GM23338 (cell line): ENCODE measurements at regions not wholly inside any gene's neighbourhood (a gene's known extent, or its start where the extent isn't known, plus 50 kb on each side); places are given as distances from the start of the nearest gene placed in this dataset.

Source experiments
- ATAC-seq: fragments of 200-7000 bp; cut with Tn5 transposase; 3 replicates; pipeline ENCODE4 v1.9.1; 2020
- DNase-seq: peaks from one replicate; pipeline ENCODE4 v3.0.0-alpha.2; 2015; ENCODE audit warnings: low spot score
- H2AFZ ChIP-seq: fragments of 200-600 bp; sonication (generic); 2 replicates; pipeline ENCODE4 v1.8.0; 2016; ENCODE audit warnings: antibody characterized with exemption, mild to moderate bottlenecking, moderate library complexity
- H3F3A ChIP-seq: fragments of 200-600 bp; sonication (generic); replicated peaks from 2 replicates; pipeline ENCODE4 v1.8.0; 2017; ENCODE audit warnings: antibody characterized with exemption, mixed run types, low read depth
- H3K27ac ChIP-seq: fragments of 200-600 bp; sonication (generic); 2 replicates; pipeline ENCODE4 v1.6.1; 2016; ENCODE audit warnings: low read depth
- H3K27me3 ChIP-seq: fragments of 200-600 bp; sonication (generic); 2 replicates; pipeline ENCODE4 v1.8.0; 2016; ENCODE audit warnings: mild to moderate bottlenecking, mixed run types, moderate library complexity; ENCODE audit not compliant: insufficient read depth
- H3K36me3 ChIP-seq: fragments of 200-600 bp; sonication (generic); 2 replicates; pipeline ENCODE4 v1.8.0; 2016; ENCODE audit warnings: mild to moderate bottlenecking; ENCODE audit not compliant: insufficient read depth
- H3K4me1 ChIP-seq: fragments of 200-600 bp; sonication (generic); 2 replicates; pipeline ENCODE4 v1.8.0; 2016; ENCODE audit warnings: mild to moderate bottlenecking, moderate library complexity; ENCODE audit not compliant: insufficient read depth
- H3K4me2 ChIP-seq: fragments of 200-600 bp; sonication (generic); 2 replicates; pipeline ENCODE4 v1.7.1; 2017; ENCODE audit warnings: mixed run types
- H3K4me3 ChIP-seq: fragments of 200-600 bp; sonication (generic); 2 replicates; pipeline ENCODE4 v1.6.1; 2016; ENCODE audit warnings: mixed run types
- H3K79me2 ChIP-seq: fragments of 200-600 bp; sonication (generic); replicated peaks from 2 replicates; pipeline ENCODE4 v1.8.0; 2017; ENCODE audit warnings: mild to moderate bottlenecking; ENCODE audit not compliant: insufficient read depth
- H3K9me2 ChIP-seq: fragments of 200-600 bp; sonication (generic); 2 replicates; pipeline ENCODE4 v1.8.0; 2017; ENCODE audit not compliant: insufficient read depth
- H4K20me1 ChIP-seq: fragments of 200-600 bp; sonication (generic); replicated peaks from 2 replicates; pipeline ENCODE4 v1.8.0; 2017; ENCODE audit warnings: mild to moderate bottlenecking; ENCODE audit not compliant: insufficient read depth
- H3K27ac Mint-ChIP-seq: 2 replicates; pipeline ENCODE4 v1.8.0; 2020; ENCODE audit warnings: inconsistent platforms, mild to moderate bottlenecking, moderate library complexity, mixed read lengths
- H3K27me3 Mint-ChIP-seq: 3 replicates; pipeline ENCODE4 v1.8.0; 2022; ENCODE audit warnings: low read depth, mild to moderate bottlenecking, moderate library complexity, mixed read lengths, inconsistent platforms; ENCODE audit not compliant: insufficient read depth, poor library complexity
- H3K36me3 Mint-ChIP-seq: 3 replicates; pipeline ENCODE4 v1.8.0; 2021; ENCODE audit warnings: low read depth, mild to moderate bottlenecking, inconsistent platforms, moderate library complexity, mixed read lengths
- H3K4me1 Mint-ChIP-seq: 3 replicates; pipeline ENCODE4 v1.8.0; 2020; ENCODE audit warnings: mild to moderate bottlenecking, inconsistent platforms, mixed read lengths
- H3K4me3 Mint-ChIP-seq: 3 replicates; pipeline ENCODE4 v1.8.0; 2021; ENCODE audit warnings: moderate library complexity, mild to moderate bottlenecking, inconsistent platforms, mixed read lengths
- H3K9me3 Mint-ChIP-seq: 3 replicates; pipeline ENCODE4 v1.8.0; 2020; ENCODE audit warnings: moderate library complexity, mild to moderate bottlenecking, inconsistent platforms, mixed read lengths
- CREB1 ChIP-seq: fragments of 250-450 bp; sonication (Bioruptor Pico); IDR thresholded peaks from 2 replicates; pipeline ENCODE4 v1.5.0; 2020; ENCODE audit warnings: low read depth, mild to moderate bottlenecking, moderate library complexity
- EZH2 ChIP-seq: fragments of 200-600 bp; sonication (generic); IDR thresholded peaks from one replicate; pipeline ENCODE4 v1.8.0; 2017; ENCODE audit warnings: antibody characterized with exemption, mild to moderate bottlenecking, low read depth; ENCODE audit not compliant: unreplicated experiment
- EZH2phosphoT487 ChIP-seq: fragments of 200-600 bp; sonication (generic); IDR thresholded peaks from one replicate; pipeline ENCODE4 v1.8.1; 2018; ENCODE audit warnings: antibody characterized with exemption; ENCODE audit not compliant: unreplicated experiment
- NANOG ChIP-seq: IDR thresholded peaks from 2 replicates; pipeline ENCODE4 v1.6.1; 2016; ENCODE audit warnings: antibody characterized with exemption, borderline replicate concordance
- POLR2AphosphoS5 ChIP-seq: IDR thresholded peaks from 2 replicates; pipeline ENCODE4 v1.6.1; 2016; ENCODE audit warnings: antibody characterized with exemption, low read depth
- STAT1 ChIP-seq: IDR thresholded peaks from one replicate; pipeline ENCODE4 v1.6.1; 2016; ENCODE audit warnings: antibody characterized with exemption; ENCODE audit not compliant: unreplicated experiment
- ZNF114 ChIP-seq: fragments of 250-450 bp; sonication (Bioruptor Pico); IDR thresholded peaks from 2 replicates; pipeline ENCODE4 v1.5.0; 2020; ENCODE audit warnings: mild to moderate bottlenecking, moderate library complexity
- ZNF331 ChIP-seq: fragments of 250-450 bp; sonication (Bioruptor Pico); IDR thresholded peaks from 2 replicates; pipeline ENCODE4 v1.5.0; 2020; ENCODE audit warnings: low read depth, mild to moderate bottlenecking, moderate library complexity
- TF ChIP-seq, protein P1 (sequence below): IDR thresholded peaks from 2 replicates; pipeline ENCODE4 v1.6.1; 2016; ENCODE audit warnings: antibody characterized with exemption
- TF ChIP-seq, protein P2 (sequence below): fragments of 250-450 bp; sonication (Bioruptor Pico); IDR thresholded peaks from 2 replicates; pipeline ENCODE4 v1.5.0; 2020; ENCODE audit warnings: mild to moderate bottlenecking, moderate library complexity
- TF ChIP-seq, protein P3 (sequence below), 2 experiments: fragments of 200-600 bp in 1 of 2; sonication (generic) in 1 of 2; conservative IDR thresholded peaks; 2 replicates each; pipeline versions ENCODE4 v1.5.1 to v1.6.1; 2016 to 2017; ENCODE audit warnings: antibody characterized with exemption in 2 of 2, low read depth in 2 of 2, mild to moderate bottlenecking in 2 of 2, moderate library complexity in 1 of 2
- TF ChIP-seq, protein P4 (sequence below): IDR thresholded peaks from one replicate; pipeline ENCODE4 v1.6.1; 2018; ENCODE audit warnings: antibody characterized with exemption; ENCODE audit not compliant: unreplicated experiment

DNA sequence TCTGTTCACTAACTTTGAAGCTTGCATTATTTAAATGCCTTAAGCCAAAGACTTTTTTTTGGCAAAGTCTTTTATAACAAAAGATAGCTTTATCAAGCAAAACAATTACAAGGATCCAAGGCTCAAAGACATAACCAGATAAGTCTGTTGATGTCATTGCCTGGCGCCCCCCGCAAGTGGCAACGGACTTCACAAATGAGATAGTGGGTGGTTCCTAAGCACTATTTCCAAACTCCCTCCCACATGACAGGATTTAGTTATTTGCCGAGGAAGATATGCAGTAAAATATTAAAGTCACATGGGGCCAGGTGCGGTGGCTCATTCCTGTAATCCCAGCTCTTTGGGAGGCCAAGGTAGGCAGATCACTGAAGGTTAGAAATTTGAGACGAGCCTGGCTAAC is 194.2 kb upstream of the DDI1 start (continued):
- TF ChIP-seq, protein P1, sequence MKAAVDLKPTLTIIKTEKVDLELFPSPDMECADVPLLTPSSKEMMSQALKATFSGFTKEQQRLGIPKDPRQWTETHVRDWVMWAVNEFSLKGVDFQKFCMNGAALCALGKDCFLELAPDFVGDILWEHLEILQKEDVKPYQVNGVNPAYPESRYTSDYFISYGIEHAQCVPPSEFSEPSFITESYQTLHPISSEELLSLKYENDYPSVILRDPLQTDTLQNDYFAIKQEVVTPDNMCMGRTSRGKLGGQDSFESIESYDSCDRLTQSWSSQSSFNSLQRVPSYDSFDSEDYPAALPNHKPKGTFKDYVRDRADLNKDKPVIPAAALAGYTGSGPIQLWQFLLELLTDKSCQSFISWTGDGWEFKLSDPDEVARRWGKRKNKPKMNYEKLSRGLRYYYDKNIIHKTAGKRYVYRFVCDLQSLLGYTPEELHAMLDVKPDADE: no peak
- TF ChIP-seq CREB1 (CRISPR knock-in tag): no peak
- TF ChIP-seq EZH2: no peak

DNA sequence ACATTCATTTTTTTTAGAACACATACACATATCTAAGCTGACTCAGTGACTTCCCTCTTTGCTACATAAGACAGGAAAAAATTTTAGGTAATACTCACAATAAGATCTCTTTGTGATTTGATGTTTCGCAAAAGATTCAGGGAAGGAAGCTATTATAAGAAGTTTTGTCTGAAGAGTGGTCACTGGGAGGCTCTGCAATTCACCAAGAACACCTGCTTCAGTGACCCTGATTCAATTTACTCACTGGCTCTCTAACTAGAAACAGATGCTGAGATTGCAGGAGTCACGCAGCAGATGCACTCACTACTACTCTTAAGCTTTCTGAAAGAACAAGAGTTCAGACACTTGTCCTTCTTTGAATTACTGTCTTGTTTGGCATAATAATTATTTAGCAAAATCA is 193.6 kb upstream of the DDI1 start:
- H3K36me3 ChIP-seq: no peaks in the 10 kb centered on the region
- H3K4me3 ChIP-seq: no peak overlapping the region
- no peaks in the 10 kb centered on the region for H4K20me1 ChIP-seq
- Mint-ChIP-seq H3K4me3 (no peak overlapping the region), H3K4me1 (peaks cover 3% of the 10 kb centered on the region; the same call in 2 of the 3 replicates), H3K36me3 (no peaks in the 10 kb centered on the region), H3K27me3 (no peaks in the 10 kb centered on the region), H3K27ac (no peak overlapping the region), H3K9me3 (no peaks in the 10 kb centered on the region)
- H3K9me2 ChIP-seq: no peaks in the 10 kb centered on the region
- no peak overlapping the region for H3K4me2 ChIP-seq
- no peaks in the 10 kb centered on the region for H3K79me2 ChIP-seq
- ATAC-seq: no peak
- no peak overlapping the region for H3K27ac ChIP-seq
- H3K4me1 ChIP-seq: no peaks in the 10 kb centered on the region
- DNase-seq: no peak
- H3F3A ChIP-seq: no peaks in the 10 kb centered on the region
- no peaks in the 10 kb centered on the region for H3K27me3 ChIP-seq
- H2AFZ ChIP-seq: peak overlapping the region; percentile 53; the same call in 1 of the 2 replicates
- no peak for TF ChIP-seq ZNF331
- no peak for TF ChIP-seq NANOG
- no peak for TF ChIP-seq POLR2AphosphoS5
- TF ChIP-seq, protein P2, sequence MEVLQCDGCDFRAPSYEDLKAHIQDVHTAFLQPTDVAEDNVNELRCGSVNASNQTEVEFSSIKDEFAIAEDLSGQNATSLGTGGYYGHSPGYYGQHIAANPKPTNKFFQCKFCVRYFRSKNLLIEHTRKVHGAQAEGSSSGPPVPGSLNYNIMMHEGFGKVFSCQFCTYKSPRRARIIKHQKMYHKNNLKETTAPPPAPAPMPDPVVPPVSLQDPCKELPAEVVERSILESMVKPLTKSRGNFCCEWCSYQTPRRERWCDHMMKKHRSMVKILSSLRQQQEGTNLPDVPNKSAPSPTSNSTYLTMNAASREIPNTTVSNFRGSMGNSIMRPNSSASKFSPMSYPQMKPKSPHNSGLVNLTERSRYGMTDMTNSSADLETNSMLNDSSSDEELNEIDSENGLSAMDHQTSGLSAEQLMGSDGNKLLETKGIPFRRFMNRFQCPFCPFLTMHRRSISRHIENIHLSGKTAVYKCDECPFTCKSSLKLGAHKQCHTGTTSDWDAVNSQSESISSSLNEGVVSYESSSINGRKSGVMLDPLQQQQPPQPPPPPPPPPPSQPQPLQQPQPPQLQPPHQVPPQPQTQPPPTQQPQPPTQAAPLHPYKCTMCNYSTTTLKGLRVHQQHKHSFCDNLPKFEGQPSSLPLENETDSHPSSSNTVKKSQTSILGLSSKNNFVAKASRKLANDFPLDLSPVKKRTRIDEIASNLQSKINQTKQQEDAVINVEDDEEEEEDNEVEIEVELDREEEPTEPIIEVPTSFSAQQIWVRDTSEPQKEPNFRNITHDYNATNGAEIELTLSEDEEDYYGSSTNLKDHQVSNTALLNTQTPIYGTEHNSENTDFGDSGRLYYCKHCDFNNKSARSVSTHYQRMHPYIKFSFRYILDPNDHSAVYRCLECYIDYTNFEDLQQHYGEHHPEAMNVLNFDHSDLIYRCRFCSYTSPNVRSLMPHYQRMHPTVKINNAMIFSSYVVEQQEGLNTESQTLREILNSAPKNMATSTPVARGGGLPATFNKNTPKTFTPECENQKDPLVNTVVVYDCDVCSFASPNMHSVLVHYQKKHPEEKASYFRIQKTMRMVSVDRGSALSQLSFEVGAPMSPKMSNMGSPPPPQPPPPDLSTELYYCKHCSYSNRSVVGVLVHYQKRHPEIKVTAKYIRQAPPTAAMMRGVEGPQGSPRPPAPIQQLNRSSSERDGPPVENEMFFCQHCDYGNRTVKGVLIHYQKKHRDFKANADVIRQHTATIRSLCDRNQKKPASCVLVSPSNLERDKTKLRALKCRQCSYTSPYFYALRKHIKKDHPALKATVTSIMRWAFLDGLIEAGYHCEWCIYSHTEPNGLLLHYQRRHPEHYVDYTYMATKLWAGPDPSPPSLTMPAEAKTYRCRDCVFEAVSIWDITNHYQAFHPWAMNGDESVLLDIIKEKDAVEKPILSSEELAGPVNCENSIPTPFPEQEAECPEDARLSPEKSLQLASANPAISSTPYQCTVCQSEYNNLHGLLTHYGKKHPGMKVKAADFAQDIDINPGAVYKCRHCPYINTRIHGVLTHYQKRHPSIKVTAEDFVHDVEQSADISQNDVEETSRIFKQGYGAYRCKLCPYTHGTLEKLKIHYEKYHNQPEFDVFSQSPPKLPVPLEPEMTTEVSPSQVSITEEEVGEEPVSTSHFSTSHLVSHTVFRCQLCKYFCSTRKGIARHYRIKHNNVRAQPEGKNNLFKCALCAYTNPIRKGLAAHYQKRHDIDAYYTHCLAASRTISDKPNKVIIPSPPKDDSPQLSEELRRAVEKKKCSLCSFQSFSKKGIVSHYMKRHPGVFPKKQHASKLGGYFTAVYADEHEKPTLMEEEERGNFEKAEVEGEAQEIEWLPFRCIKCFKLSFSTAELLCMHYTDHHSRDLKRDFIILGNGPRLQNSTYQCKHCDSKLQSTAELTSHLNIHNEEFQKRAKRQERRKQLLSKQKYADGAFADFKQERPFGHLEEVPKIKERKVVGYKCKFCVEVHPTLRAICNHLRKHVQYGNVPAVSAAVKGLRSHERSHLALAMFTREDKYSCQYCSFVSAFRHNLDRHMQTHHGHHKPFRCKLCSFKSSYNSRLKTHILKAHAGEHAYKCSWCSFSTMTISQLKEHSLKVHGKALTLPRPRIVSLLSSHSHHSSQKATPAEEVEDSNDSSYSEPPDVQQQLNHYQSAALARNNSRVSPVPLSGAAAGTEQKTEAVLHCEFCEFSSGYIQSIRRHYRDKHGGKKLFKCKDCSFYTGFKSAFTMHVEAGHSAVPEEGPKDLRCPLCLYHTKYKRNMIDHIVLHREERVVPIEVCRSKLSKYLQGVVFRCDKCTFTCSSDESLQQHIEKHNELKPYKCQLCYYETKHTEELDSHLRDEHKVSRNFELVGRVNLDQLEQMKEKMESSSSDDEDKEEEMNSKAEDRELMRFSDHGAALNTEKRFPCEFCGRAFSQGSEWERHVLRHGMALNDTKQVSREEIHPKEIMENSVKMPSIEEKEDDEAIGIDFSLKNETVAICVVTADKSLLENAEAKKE (CRISPR knock-in tag): no peak
- TF ChIP-seq, protein P1: no peak
- TF ChIP-seq, protein P3, sequence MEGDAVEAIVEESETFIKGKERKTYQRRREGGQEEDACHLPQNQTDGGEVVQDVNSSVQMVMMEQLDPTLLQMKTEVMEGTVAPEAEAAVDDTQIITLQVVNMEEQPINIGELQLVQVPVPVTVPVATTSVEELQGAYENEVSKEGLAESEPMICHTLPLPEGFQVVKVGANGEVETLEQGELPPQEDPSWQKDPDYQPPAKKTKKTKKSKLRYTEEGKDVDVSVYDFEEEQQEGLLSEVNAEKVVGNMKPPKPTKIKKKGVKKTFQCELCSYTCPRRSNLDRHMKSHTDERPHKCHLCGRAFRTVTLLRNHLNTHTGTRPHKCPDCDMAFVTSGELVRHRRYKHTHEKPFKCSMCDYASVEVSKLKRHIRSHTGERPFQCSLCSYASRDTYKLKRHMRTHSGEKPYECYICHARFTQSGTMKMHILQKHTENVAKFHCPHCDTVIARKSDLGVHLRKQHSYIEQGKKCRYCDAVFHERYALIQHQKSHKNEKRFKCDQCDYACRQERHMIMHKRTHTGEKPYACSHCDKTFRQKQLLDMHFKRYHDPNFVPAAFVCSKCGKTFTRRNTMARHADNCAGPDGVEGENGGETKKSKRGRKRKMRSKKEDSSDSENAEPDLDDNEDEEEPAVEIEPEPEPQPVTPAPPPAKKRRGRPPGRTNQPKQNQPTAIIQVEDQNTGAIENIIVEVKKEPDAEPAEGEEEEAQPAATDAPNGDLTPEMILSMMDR (conservative IDR thresholded peaks at IDR 0.05; ENCODE audit: low read depth in 2 of 2): no peak
- no peak for TF ChIP-seq EZH2phosphoT487
- no peak for TF ChIP-seq STAT1
- TF ChIP-seq CREB1 (CRISPR knock-in tag): no peak
- TF ChIP-seq, protein P4, sequence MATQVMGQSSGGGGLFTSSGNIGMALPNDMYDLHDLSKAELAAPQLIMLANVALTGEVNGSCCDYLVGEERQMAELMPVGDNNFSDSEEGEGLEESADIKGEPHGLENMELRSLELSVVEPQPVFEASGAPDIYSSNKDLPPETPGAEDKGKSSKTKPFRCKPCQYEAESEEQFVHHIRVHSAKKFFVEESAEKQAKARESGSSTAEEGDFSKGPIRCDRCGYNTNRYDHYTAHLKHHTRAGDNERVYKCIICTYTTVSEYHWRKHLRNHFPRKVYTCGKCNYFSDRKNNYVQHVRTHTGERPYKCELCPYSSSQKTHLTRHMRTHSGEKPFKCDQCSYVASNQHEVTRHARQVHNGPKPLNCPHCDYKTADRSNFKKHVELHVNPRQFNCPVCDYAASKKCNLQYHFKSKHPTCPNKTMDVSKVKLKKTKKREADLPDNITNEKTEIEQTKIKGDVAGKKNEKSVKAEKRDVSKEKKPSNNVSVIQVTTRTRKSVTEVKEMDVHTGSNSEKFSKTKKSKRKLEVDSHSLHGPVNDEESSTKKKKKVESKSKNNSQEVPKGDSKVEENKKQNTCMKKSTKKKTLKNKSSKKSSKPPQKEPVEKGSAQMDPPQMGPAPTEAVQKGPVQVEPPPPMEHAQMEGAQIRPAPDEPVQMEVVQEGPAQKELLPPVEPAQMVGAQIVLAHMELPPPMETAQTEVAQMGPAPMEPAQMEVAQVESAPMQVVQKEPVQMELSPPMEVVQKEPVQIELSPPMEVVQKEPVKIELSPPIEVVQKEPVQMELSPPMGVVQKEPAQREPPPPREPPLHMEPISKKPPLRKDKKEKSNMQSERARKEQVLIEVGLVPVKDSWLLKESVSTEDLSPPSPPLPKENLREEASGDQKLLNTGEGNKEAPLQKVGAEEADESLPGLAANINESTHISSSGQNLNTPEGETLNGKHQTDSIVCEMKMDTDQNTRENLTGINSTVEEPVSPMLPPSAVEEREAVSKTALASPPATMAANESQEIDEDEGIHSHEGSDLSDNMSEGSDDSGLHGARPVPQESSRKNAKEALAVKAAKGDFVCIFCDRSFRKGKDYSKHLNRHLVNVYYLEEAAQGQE: no peak
- no peak for TF ChIP-seq ZNF114 (CRISPR knock-in tag)
